GM10266 (cell line): ENCODE measurements at regions not wholly inside any gene's neighbourhood (a gene's known extent, or its start where the extent isn't known, plus 50 kb on each side); places are given as distances from the start of the nearest gene placed in this dataset.
"Not testable (repeated sequence)": the region's sequence is repeated elsewhere in the genome, so short reads cannot be mapped to it uniquely, and the experiment has no call there.

Source experiments
- DNase-seq: peaks from one replicate; pipeline ENCODE4 v3.0.0; 2012; ENCODE audit errors: extremely low spot score
- TF ChIP-seq, protein P1 (sequence below): IDR thresholded peaks from 2 replicates; pipeline ENCODE4 v1.5.1; 2012; ENCODE audit warnings: mild to moderate bottlenecking, low read depth; ENCODE audit not compliant: control insufficient read depth, insufficient read depth; ENCODE audit errors: missing control alignments

DNA sequence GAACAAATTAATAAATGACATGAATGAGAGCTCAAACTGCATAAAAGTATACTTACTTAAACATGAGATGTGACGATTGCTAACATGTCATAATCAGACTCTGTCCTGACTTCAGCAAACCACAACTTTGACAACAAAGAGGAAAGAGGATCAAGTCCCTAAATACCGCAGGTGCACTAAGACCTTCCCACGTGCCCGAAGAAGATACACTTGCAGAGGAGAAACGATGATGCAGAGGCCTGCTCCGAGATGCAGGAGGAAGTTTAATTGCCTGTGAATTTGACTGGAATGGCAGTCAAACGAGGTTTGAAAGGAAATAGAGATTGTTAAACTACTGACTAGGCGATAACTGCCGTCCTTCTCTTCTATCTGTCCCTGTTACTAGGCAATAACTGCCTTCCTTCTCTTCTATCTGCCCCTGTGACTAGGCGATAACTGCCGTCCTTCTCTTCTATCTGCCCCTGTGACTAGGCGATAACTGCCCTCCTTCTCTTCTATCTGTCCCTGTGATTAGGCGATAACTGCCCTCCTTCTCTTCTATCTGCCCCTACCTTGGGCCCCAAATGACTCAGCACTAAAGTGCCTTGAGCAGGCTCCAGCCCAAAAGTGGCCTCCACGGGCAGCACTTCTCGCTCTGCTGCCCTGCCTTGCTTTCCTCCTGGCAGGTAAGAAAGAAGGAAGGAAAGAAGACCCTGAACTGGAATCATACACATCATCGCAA, 2226.0 kb upstream of the DEFB115 start:
- DNase-seq: not testable (repeated sequence)

DNA sequence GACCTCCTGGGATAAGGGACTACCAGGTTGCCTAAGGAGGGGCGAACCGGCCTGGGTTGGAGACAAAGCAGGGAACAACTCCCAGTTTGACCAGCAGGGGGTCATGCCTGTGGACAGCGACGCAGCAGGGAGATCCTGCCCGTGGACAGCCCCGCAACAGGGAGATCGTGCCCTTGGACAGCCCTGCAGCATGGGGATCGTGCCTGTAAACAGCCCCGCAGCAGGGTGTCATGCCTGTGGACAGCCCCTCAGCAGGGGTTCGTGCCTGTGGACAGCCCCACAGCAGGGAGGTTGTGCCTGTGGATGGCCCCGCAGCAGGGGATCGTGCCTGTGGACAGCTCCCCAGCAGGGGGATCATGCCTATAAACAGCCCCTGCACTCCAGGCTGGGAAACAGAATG, 2213.2 kb upstream of the DEFB115 start:
- not testable (repeated sequence) for DNase-seq

GRCh38 chr20:29050008-29050606, 2207.4 kb upstream of the DEFB115 start:
- DNase-seq: not testable (repeated sequence)

- TF ChIP-seq, protein P1, sequence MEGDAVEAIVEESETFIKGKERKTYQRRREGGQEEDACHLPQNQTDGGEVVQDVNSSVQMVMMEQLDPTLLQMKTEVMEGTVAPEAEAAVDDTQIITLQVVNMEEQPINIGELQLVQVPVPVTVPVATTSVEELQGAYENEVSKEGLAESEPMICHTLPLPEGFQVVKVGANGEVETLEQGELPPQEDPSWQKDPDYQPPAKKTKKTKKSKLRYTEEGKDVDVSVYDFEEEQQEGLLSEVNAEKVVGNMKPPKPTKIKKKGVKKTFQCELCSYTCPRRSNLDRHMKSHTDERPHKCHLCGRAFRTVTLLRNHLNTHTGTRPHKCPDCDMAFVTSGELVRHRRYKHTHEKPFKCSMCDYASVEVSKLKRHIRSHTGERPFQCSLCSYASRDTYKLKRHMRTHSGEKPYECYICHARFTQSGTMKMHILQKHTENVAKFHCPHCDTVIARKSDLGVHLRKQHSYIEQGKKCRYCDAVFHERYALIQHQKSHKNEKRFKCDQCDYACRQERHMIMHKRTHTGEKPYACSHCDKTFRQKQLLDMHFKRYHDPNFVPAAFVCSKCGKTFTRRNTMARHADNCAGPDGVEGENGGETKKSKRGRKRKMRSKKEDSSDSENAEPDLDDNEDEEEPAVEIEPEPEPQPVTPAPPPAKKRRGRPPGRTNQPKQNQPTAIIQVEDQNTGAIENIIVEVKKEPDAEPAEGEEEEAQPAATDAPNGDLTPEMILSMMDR: peak; percentile 32
- DNase-seq: not testable (repeated sequence)
These were observed 2199.5 kb upstream of the DEFB115 start for GRCh38 chr20:29057866-29058484.

DNA sequence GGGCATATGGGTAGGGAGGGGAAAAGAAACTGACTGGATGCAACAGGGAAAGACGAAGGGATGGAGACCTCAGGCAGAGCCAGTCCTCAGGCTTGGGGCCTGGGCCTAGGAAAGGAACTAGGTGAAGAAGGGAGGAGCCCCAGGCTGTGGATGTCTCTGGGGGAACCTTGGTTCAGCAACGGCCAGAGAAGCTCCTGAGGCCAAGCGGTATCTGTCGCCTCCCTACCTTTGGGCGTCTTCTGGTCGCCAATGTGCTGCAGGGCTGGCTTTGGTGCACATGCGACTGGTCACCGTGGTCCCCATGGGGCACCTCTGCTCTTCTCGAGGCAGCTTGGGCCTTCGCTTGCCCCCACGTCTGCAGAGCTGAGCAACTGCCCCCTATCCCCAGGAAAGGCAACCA, 2195.0 kb upstream of the DEFB115 start:
- DNase-seq: not testable (repeated sequence)

- DNase-seq: not testable (repeated sequence)
These were observed 2191.1 kb upstream of the DEFB115 start for GRCh38 chr20:29066341-29066740.

DNA sequence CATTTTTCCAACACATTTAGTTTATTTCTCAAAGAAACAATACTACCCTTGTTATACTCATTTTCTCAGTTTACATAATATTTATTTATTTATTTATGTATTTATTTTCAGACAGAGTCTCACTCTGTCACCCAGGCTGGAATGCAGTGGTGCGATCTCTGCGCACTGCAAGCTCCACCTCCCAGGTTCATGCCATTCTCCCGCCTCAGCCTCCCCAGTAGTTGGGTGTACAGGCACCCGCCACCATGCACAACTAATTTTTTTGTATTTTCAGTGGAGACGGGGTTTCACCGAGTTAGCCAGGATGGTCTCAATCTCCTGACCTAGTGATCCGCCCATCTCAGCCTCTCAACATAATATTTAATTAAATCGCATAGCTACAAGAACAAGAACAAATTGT, 2183.8 kb upstream of the DEFB115 start:
- DNase-seq: not testable (repeated sequence)

GRCh38 chr20:29079769-29080690, 2177.4 kb upstream of the DEFB115 start:
- TF ChIP-seq, protein P1: no peak
- no peak for DNase-seq

GRCh38 chr20:29081712-29082111, 2175.8 kb upstream of the DEFB115 start:
- DNase-seq: not testable (repeated sequence)

- DNase-seq: no peak
These were observed 2171.8 kb upstream of the DEFB115 start for GRCh38 chr20:29085625-29086024.

DNA sequence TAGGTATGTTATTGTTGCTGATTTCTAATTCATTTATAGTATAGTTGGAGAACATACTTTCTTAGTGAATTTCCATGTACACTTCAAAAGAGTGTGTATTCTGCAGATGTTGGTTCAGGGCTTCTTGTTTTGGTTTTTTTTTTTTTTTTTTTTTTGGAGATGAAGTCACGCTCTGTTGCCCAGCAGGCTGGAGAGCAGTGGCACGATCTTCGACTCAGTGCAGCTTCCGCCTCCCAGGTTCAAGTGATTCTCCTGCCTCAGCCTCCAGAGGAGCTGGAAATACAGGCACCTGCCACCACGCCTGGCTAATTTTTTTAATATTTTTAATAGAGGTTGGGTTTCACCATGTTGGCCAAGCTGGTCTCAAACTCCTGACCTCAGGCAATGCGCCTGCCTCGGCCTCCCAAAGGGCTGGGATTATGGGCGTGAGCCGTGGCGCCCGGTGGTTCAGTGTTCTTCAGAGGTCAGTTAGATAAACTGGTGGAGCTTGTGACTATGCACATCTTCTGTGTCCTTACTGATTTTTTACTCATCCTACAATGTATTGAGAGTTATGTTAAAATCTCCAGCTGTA, 2171.2 kb upstream of the DEFB115 start:
- DNase-seq: not testable (repeated sequence)

More at GRCh38 chr20:29085625-29086024, 2171.8 kb upstream of the DEFB115 start:
- TF ChIP-seq, protein P1: no peak
